Small intestine (tissue), 7 donors: ENCODE measurements at regions not wholly inside any gene's neighbourhood (a gene's known extent, or its start where the extent isn't known, plus 50 kb on each side); places are given as distances from the start of the nearest gene placed in this dataset.

ENCODE experiments used
- DNase-seq, 2 donors: peaks; one replicate each; pipeline versions ENCODE4 v3.0.0 to v3.0.0-alpha.2; 2013
- FAIRE-seq: peaks from 2 replicates; lab custom pipeline; 2012; peaks lifted over from hg19 to GRCh38; lab: Jason Lieb, UNC
- H3K27ac ChIP-seq, 3 donors: one replicate each; pipeline ENCODE4 v1.5.1; 2013; ENCODE audit warnings: low read length in 2 of 3, mild to moderate bottlenecking in 2 of 3, control low read depth in 1 of 3, inconsistent platforms in 1 of 3, low read depth in 1 of 3, moderate library complexity in 1 of 3
- H3K27me3 ChIP-seq, 3 donors: one replicate each; pipeline ENCODE4 v1.6.1; 2013; ENCODE audit warnings: low read length in 3 of 3, inconsistent platforms in 1 of 3; ENCODE audit not compliant: control insufficient read depth in 3 of 3, insufficient read depth in 3 of 3
- H3K36me3 ChIP-seq, 3 donors: one replicate each; pipeline ENCODE4 v1.6.1; 2013; ENCODE audit warnings: low read length in 3 of 3, inconsistent platforms in 1 of 3, low read depth in 1 of 3, mild to moderate bottlenecking in 1 of 3, moderate library complexity in 1 of 3; ENCODE audit not compliant: control insufficient read depth in 3 of 3, insufficient read depth in 2 of 3
- H3K4me1 ChIP-seq, 3 donors: one replicate each; pipeline ENCODE4 v1.6.1; 2013; ENCODE audit warnings: low read length in 2 of 3, inconsistent platforms in 1 of 3, low read depth in 1 of 3, mild to moderate bottlenecking in 1 of 3, moderate library complexity in 1 of 3; ENCODE audit not compliant: control insufficient read depth in 3 of 3, insufficient read depth in 2 of 3
- H3K4me3 ChIP-seq, 3 donors: one replicate each; pipeline ENCODE4 v1.5.1; 2013; ENCODE audit warnings: low read length in 3 of 3, control low read depth in 1 of 3, inconsistent platforms in 1 of 3, low read depth in 1 of 3, mild to moderate bottlenecking in 1 of 3, moderate library complexity in 1 of 3
- H3K9me3 ChIP-seq, 2 donors: one replicate each; pipeline ENCODE4 v1.6.1; 2013; ENCODE audit warnings: low read depth in 1 of 2, low read length in 1 of 2; ENCODE audit not compliant: control insufficient read depth in 2 of 2, insufficient read depth in 1 of 2
- WGBS, 3 donors: extraction: QIAGEN DNeasy Blood & Tissue Kit; methylation state at CpG; one replicate each; pipeline ENCODE4 v1.1.7; 2013; 5-methylcytosine and 5-hydroxymethylcytosine counted together
- donor health status: healthy with polysubstance abuse.
- donor health status: control.
- donor health status: control.
- donor health status: Bipolar disorder and iron deficiency.
- donor health status: healthy.

- Histone ChIP-seq H3K4me3 (no peak overlapping the region), H3K4me1 (no peaks in the 10 kb centered on the region), H3K27ac (no peak overlapping the region), H3K9me3 (peaks cover 0 to 9% of the 10 kb centered on the region in 2 donors), H3K36me3 (no peaks in the 10 kb centered on the region), H3K27me3 (peaks cover 0 to 8% (median 0%) of the 10 kb centered on the region in 3 donors)
- WGBS, 3 donors: 73 to 84% (median 74%) methylated on average over 8 of the region's 8 CpGs
- DNase-seq (no peak), FAIRE-seq (no peak)
Observed at GRCh38 chr17:36869441-36869840, 67.8 kb upstream of the LHX1 start.

DNA sequence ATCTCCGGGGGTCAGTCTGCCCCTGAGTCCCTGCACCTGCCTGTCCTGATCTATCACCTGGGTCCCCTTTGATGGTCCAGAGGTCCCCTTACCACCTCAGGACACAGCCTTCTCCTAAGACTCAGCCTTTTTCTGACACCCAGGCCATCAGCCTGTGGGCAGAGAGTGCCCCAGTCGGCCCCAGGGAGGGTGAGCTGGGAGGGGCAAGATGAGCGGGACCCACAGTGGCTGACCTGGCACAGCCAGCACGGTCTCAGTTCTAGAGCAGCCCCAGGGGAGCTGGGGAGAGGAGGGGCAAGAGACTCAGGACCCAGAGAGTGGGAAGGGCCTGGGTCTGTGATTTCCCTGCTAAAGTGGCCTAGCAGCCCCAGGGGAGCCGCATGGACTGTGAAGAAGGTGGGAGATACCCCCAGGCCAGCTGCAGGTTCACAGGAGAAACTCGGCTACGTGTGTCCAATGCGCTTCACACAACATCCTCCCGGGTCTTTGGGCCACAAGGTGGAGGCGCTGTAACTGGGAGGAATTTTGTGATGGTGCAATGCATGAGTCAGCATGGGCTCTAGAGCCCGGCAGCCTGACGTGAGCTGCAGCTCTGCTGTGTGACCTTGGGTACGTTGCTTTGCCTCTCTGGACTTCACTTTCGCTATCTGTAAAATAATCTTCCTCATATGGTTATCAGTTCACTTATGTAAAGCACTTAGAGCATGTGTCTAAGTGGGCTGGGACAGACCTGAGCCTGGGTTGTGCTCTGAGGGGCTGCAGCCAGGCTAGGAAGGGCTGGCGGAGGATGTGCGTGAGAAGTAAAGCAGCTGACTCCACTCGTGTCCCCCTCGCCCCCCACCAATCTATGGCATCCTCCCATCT lies 67.2 kb upstream of the LHX1 start:
- Histone ChIP-seq H3K27me3 (peaks cover 0 to 8% (median 0%) of the 10 kb centered on the region in 3 donors), H3K4me1 (no peaks in the 10 kb centered on the region), H3K36me3 (no peaks in the 10 kb centered on the region), H3K4me3 (no peak overlapping the region), H3K27ac (no peak overlapping the region), H3K9me3 (peaks cover 0 to 9% of the 10 kb centered on the region in 2 donors)
- FAIRE-seq: no peak
- 52 to 57% (median 55%) methylated on average over 18 of the region's 18 CpGs for WGBS, 3 donors
- no peak for DNase-seq

DNA sequence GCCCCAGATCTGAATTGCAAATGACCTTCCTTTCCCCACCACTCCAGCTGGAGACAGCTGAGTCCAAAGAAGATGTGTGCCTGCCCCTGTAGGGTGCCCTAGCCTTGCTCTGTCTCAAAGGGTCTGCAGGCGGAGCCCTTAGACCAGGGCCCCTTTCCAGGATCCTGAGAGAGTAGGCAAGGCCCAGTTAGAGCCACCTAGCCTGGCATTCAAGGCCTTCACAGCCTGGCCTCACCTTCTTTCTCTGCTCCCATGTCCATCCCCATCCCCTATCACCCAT lies 66.6 kb upstream of the LHX1 start:
- Histone ChIP-seq H3K4me1 (no peaks in the 10 kb centered on the region), H3K27ac (no peak overlapping the region), H3K27me3 (peaks cover 0 to 8% (median 0%) of the 10 kb centered on the region in 3 donors), H3K36me3 (no peaks in the 10 kb centered on the region), H3K4me3 (no peak overlapping the region), H3K9me3 (peaks cover 0 to 9% of the 10 kb centered on the region in 2 donors)
- WGBS, 3 donors: 64 to 83% (median 70%) methylated on average over 1 of the region's 1 CpG
- DNase-seq: no peak
- FAIRE-seq: no peak

GRCh38 chr17:36875698-36876293 lies 61.5 kb upstream of the LHX1 start:
- DNase-seq: no peak
- WGBS, 3 donors: 75 to 81% (median 79%) methylated on average over 10 of the region's 10 CpGs
- H3K4me1 ChIP-seq: no peaks in the 10 kb centered on the region
- no peak overlapping the region for H3K27ac ChIP-seq
- H3K36me3 ChIP-seq: no peaks in the 10 kb centered on the region
- H3K4me3 ChIP-seq: no peak overlapping the region
- peaks cover 0 to 2% (median 0%) of the 10 kb centered on the region in 3 donors for H3K27me3 ChIP-seq
- no peak for FAIRE-seq
- peaks cover 0 to 9% of the 10 kb centered on the region in 2 donors for H3K9me3 ChIP-seq

DNA sequence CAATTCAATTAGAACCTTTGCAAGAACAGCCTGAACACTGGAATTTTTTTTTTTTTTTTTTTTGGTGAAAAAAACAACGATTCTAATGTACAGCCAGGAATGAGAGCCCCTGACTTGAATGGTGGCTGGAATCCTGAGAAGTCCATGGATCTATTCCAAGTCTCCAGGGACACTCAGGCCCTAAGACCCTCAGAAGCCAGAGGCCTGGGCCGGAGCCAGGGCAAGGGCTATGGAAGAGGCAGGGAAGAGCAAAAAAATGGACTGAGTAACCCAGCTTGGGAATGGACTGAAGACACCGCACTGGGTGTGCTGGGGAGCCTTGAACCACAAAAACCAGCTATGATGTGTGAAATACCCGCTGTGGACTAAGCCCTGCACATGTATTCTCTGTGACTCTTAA lies 60.3 kb upstream of the LHX1 start:
- DNase-seq (no peak), FAIRE-seq (no peak)
- peaks cover 0 to 17% of the 10 kb centered on the region in 2 donors for H3K9me3 ChIP-seq
- no peaks in the 10 kb centered on the region for H3K36me3 ChIP-seq
- 75 to 87% (median 79%) methylated on average over 4 of the region's 4 CpGs for WGBS, 3 donors
- no peaks in the 10 kb centered on the region for H3K4me1 ChIP-seq
- H3K27me3 ChIP-seq: peaks cover 0 to 4% (median 3%) of the 10 kb centered on the region in 3 donors
- no peak overlapping the region for H3K4me3 ChIP-seq
- H3K27ac ChIP-seq: no peak overlapping the region

DNA sequence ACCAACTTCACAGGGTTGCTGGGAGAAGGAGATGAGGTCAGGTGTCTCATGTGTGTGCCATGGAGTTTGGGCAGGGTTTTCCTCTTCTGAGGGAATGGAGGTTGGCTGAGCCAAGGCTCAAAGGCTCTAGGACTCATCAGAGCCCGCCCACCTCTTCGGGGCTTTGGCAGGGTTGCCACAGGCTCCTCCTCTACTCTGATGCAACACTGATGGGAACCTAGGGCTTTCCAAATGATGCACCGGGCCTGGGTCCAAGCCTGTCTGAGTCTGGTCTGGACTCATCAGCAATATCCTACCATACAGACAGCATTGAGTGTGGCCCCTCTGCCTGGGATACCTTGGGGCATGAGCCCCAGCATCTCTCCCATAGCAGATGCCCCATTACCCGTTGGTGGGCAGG lies 59.5 kb upstream of the LHX1 start:
- 58 to 67% (median 59%) methylated on average over 4 of the region's 4 CpGs for WGBS, 3 donors
- H3K9me3 ChIP-seq: peaks cover 0 to 16% of the 10 kb centered on the region in 2 donors
- no peak overlapping the region for H3K4me3 ChIP-seq
- DNase-seq: no peak
- H3K4me1 ChIP-seq: no peaks in the 10 kb centered on the region
- no peak overlapping the region for H3K27ac ChIP-seq
- peaks cover 0 to 5% (median 3%) of the 10 kb centered on the region in 3 donors for H3K27me3 ChIP-seq
- FAIRE-seq: no peak
- no peaks in the 10 kb centered on the region for H3K36me3 ChIP-seq

GRCh38 chr17:36878216-36878615 lies 59.1 kb upstream of the LHX1 start:
- Histone ChIP-seq H3K4me1 (no peaks in the 10 kb centered on the region), H3K27ac (no peak overlapping the region), H3K27me3 (peaks cover 0 to 5% (median 3%) of the 10 kb centered on the region in 3 donors), H3K36me3 (no peaks in the 10 kb centered on the region), H3K4me3 (no peak overlapping the region), H3K9me3 (peaks cover 0 to 12% of the 10 kb centered on the region in 2 donors)
- FAIRE-seq: no peak
- 69 to 76% (median 75%) methylated on average over 4 of the region's 4 CpGs for WGBS, 3 donors
- no peak for DNase-seq

DNA sequence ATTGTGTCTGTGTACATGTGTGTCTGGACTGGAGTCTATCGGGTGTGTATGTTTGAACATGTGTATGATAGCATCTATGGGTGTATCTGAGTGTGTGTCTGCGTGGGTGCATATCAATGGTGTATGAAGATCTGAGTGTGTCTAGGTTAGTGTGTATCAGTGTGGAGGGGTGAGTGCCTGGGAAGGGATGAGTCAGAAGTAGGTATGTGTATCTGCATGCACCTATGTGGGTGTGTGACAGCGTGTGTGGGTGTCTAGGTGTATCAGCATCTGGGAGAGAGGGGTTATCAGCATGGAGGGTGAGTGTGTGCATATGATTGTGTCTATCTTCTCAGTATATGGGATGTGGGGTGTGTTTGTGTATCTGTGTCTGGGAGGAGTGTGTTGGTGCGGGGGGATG lies 58.2 kb upstream of the LHX1 start:
- WGBS, 3 donors: 53 to 81% (median 58%) methylated on average over 4 of the region's 4 CpGs
- Histone ChIP-seq H3K9me3 (peaks cover 0 to 12% of the 10 kb centered on the region in 2 donors), H3K4me3 (no peak overlapping the region), H3K36me3 (no peaks in the 10 kb centered on the region), H3K4me1 (no peaks in the 10 kb centered on the region), H3K27ac (no peak overlapping the region), H3K27me3 (peaks cover 0 to 5% (median 5%) of the 10 kb centered on the region in 3 donors)
- DNase-seq (no peak), FAIRE-seq (no peak)
